ENCODE measurements at regions not wholly inside any gene's neighbourhood (a gene's known extent, or its start where the extent isn't known, plus 50 kb on each side); places are given as distances from the start of the nearest gene placed in this dataset.
"Not testable (repeated sequence)": the region's sequence is repeated elsewhere in the genome, so short reads cannot be mapped to it uniquely, and the experiment has no call there.

- not testable (repeated sequence) for DNase-seq, ATAC-seq
Measured at GRCh38 chr1:80288750-80289149, 1282.2 kb upstream of the ADGRL4 start.

GRCh38 chr1:80282536-80282935 is 1276.0 kb upstream of the ADGRL4 start:
- no peak for DNase-seq
- no peak for ATAC-seq

GRCh38 chr1:80278936-80279335 is 1272.4 kb upstream of the ADGRL4 start:
- no peak for ATAC-seq

GRCh38 chr1:80274256-80274655 is 1267.7 kb upstream of the ADGRL4 start:
- DNase-seq (no peak), ATAC-seq (no peak)

More at GRCh38 chr1:80278936-80279335, 1272.4 kb upstream of the ADGRL4 start:
- DNase-seq = no peak

GRCh38 chr1:80272495-80272894 is 1266.0 kb upstream of the ADGRL4 start:
- ATAC-seq = no peak

GRCh38 chr1:80258659-80259058 is 1252.1 kb upstream of the ADGRL4 start:
- no peak for ATAC-seq

More at GRCh38 chr1:80272495-80272894, 1266.0 kb upstream of the ADGRL4 start:
- DNase-seq = no peak

GRCh38 chr1:80251591-80251990 is 1245.1 kb upstream of the ADGRL4 start:
- ATAC-seq = no peak
- DNase-seq = no peak

More at GRCh38 chr1:80258659-80259058, 1252.1 kb upstream of the ADGRL4 start:
- DNase-seq = no peak

GRCh38 chr1:80251171-80251570 is 1244.6 kb upstream of the ADGRL4 start:
- no peak for ATAC-seq
- no peak for DNase-seq

GRCh38 chr1:80250573-80251168 is 1244.1 kb upstream of the ADGRL4 start:
- no peak for DNase-seq
- ATAC-seq = no peak

- ATAC-seq = no peak
Measured at GRCh38 chr1:80249699-80250098, 1243.2 kb upstream of the ADGRL4 start.

GRCh38 chr1:80248886-80249285 is 1242.4 kb upstream of the ADGRL4 start:
- no peak for DNase-seq

More at GRCh38 chr1:80249699-80250098, 1243.2 kb upstream of the ADGRL4 start:
- DNase-seq = no peak

GRCh38 chr1:80245813-80246212 is 1239.3 kb upstream of the ADGRL4 start:
- DNase-seq = no peak

More at GRCh38 chr1:80248886-80249285, 1242.4 kb upstream of the ADGRL4 start:
- no peak for ATAC-seq

GRCh38 chr1:80244372-80244771 is 1237.8 kb upstream of the ADGRL4 start:
- ATAC-seq (no peak), DNase-seq (no peak)

More at GRCh38 chr1:80245813-80246212, 1239.3 kb upstream of the ADGRL4 start:
- ATAC-seq = no peak

GRCh38 chr1:80241566-80241965 is 1235.0 kb upstream of the ADGRL4 start:
- ATAC-seq (no peak), DNase-seq (no peak)

GRCh38 chr1:80225510-80225909 is 1219.0 kb upstream of the ADGRL4 start:
- ATAC-seq (no peak), DNase-seq (no peak)

- DNase-seq (no peak), ATAC-seq (no peak)
Measured at GRCh38 chr1:80221319-80221718, 1214.8 kb upstream of the ADGRL4 start.

GRCh38 chr1:80218112-80218511 is 1211.6 kb upstream of the ADGRL4 start:
- DNase-seq (no peak), ATAC-seq (no peak)

GRCh38 chr1:80217377-80217986 is 1211.0 kb upstream of the ADGRL4 start:
- DNase-seq = no peak
- ATAC-seq = no peak

GRCh38 chr1:80214888-80215540 is 1208.5 kb upstream of the ADGRL4 start:
- no peak for ATAC-seq
- no peak for DNase-seq

GRCh38 chr1:80212948-80213347 is 1206.4 kb upstream of the ADGRL4 start:
- no peak for DNase-seq

GRCh38 chr1:80211691-80212380 is 1205.3 kb upstream of the ADGRL4 start:
- DNase-seq (no peak), ATAC-seq (no peak)

More at GRCh38 chr1:80212948-80213347, 1206.4 kb upstream of the ADGRL4 start:
- ATAC-seq = no peak

- ATAC-seq = no peak
Measured at GRCh38 chr1:80202118-80202517, 1195.6 kb upstream of the ADGRL4 start.

GRCh38 chr1:80194221-80194620 is 1187.7 kb upstream of the ADGRL4 start:
- no peak for ATAC-seq
- DNase-seq = no peak

More at GRCh38 chr1:80202118-80202517, 1195.6 kb upstream of the ADGRL4 start:
- no peak for DNase-seq

Data from stimulated activated naive CD8-positive, alpha-beta T cell treated with anti-CD3 and anti-CD28 coated beads, Interleukin-15, Interleukin-2, amounts not matched to agents 100 U/mL and 50 U/mL, for 24 hours (primary cell).